VCaP (cell line): ENCODE measurements at regions not wholly inside any gene's neighbourhood (a gene's known extent, or its start where the extent isn't known, plus 50 kb on each side); places are given as distances from the start of the nearest gene placed in this dataset.

Source experiments
- H3K27ac ChIP-seq: fragments of 450-650 bp; 2 replicates; pipeline ENCODE4 v1.5.1; 2017
- CTCF ChIP-seq: fragments of 450-650 bp; conservative IDR thresholded peaks from 2 replicates; pipeline ENCODE4 v1.5.1; 2017; ENCODE audit warnings: mild to moderate bottlenecking, moderate library complexity

- TF ChIP-seq CTCF: no peak
- no peak overlapping the region for H3K27ac ChIP-seq
Observed at GRCh38 chr4:175413561-175413960, 398.5 kb downstream of the GPM6A start.

- no peak for TF ChIP-seq CTCF
- no peak overlapping the region for H3K27ac ChIP-seq
Observed at GRCh38 chr4:175414602-175415001, 397.5 kb downstream of the GPM6A start.

- no peak for TF ChIP-seq CTCF
- no peak overlapping the region for H3K27ac ChIP-seq
Observed at GRCh38 chr4:175418516-175418915, 393.5 kb downstream of the GPM6A start.

- no peak for TF ChIP-seq CTCF
- H3K27ac ChIP-seq: no peak overlapping the region
Observed at GRCh38 chr4:175419236-175419718, 392.8 kb downstream of the GPM6A start.

- H3K27ac ChIP-seq: no peak overlapping the region
- no peak for TF ChIP-seq CTCF
Observed at GRCh38 chr4:175421506-175421905, 390.6 kb downstream of the GPM6A start.

GRCh38 chr4:175422331-175422730, 389.7 kb downstream of the GPM6A start:
- no peak overlapping the region for H3K27ac ChIP-seq
- no peak for TF ChIP-seq CTCF

- no peak overlapping the region for H3K27ac ChIP-seq
Observed at GRCh38 chr4:175424111-175424510, 388.0 kb downstream of the GPM6A start.

More at GRCh38 chr4:175424111-175424510, 388.0 kb downstream of the GPM6A start:
- no peak for TF ChIP-seq CTCF
